Mammary epithelial cell (primary cell): ENCODE measurements at regions not wholly inside any gene's neighbourhood (a gene's known extent, or its start where the extent isn't known, plus 50 kb on each side); places are given as distances from the start of the nearest gene placed in this dataset.

Experiments used
- EZH2 ChIP-seq: IDR thresholded peaks from 2 replicates; pipeline ENCODE4 v1.6.1; 2012; ENCODE audit warnings: low read length, inconsistent platforms, borderline replicate concordance
- TF ChIP-seq, protein P1 (sequence below), 2 donors: IDR thresholded peaks in 1 of 2; conservative IDR thresholded peaks in 1 of 2; 2 replicates each; pipeline ENCODE4 v1.5.1; 2011 to 2012; ENCODE audit warnings: inconsistent platforms in 2 of 2, low read length in 2 of 2, mild to moderate bottlenecking in 2 of 2, control low read depth in 1 of 2, low read depth in 1 of 2; ENCODE audit not compliant: insufficient read depth in 1 of 2; ENCODE audit errors: extremely low read depth in 1 of 2

DNA sequence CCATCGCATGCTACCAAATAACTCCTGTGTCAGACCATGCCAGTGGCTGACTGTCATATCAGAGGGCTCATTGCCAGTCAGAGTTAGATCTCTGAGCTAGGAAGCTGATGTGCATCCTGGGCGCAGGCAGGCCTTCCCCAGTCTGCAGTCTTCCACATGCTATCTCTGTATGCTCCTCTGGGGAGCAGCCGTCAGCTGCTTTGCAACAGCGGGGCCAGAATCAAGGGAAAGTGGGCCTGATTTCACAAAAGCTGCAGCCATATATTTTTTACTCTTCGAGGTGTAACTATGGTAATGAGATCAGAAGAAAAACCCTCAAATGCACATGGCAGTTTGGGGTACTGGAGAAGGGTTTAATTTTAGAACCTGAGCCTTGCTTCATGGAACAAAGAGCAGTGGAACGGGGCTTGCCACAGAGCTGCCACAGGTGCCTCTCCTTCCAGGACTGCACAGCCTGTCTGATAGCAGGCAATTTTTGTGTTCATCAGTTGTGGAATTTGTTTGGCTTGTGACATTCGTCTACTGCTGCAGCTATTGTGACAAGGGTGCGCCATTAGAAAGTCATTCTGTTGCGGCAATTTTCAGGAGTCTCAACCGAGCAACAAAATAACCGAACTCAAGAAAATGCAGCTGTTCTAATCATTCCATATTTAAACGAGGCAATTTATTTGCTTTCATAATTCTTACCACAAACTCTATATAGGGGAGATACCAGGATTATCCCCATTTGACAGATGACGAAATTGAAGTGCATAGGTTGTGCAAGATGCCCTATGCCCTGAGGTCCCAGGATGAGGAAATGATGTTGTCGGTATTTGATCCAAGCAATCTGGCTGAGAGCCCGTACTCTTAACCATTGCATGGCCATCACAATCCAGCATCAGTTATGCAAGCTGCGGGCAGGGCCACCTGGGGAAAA lies 109.6 kb upstream of the CYRIA start:
- TF ChIP-seq, protein P1, sequence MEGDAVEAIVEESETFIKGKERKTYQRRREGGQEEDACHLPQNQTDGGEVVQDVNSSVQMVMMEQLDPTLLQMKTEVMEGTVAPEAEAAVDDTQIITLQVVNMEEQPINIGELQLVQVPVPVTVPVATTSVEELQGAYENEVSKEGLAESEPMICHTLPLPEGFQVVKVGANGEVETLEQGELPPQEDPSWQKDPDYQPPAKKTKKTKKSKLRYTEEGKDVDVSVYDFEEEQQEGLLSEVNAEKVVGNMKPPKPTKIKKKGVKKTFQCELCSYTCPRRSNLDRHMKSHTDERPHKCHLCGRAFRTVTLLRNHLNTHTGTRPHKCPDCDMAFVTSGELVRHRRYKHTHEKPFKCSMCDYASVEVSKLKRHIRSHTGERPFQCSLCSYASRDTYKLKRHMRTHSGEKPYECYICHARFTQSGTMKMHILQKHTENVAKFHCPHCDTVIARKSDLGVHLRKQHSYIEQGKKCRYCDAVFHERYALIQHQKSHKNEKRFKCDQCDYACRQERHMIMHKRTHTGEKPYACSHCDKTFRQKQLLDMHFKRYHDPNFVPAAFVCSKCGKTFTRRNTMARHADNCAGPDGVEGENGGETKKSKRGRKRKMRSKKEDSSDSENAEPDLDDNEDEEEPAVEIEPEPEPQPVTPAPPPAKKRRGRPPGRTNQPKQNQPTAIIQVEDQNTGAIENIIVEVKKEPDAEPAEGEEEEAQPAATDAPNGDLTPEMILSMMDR (conservative IDR thresholded peaks at IDR 0.05 in 1 of 2, IDR thresholded peaks at IDR 0.05 in 1 of 2; ENCODE audit: extremely low read depth in 1 of 2, insufficient read depth in 1 of 2, low read depth in 1 of 2, low read length in 2 of 2), result no peak
- no peak for TF ChIP-seq EZH2
